H9 (cell line): ENCODE measurements at regions not wholly inside any gene's neighbourhood (a gene's known extent, or its start where the extent isn't known, plus 50 kb on each side); places are given as distances from the start of the nearest gene placed in this dataset.

Experiments
- DNase-seq: peaks from one replicate; pipeline ENCODE4 v3.0.0-alpha.2; 2017
- H2AFZ ChIP-seq: one replicate; pipeline ENCODE4 v1.6.1; 2013; ENCODE audit warnings: mild to moderate bottlenecking, low read length, control low read depth, moderate library complexity
- H2AK5ac ChIP-seq: 2 replicates; pipeline ENCODE4 v1.6.1; 2013; ENCODE audit warnings: low read length, control low read depth, mixed read lengths; ENCODE audit not compliant: insufficient read length
- H2BK120ac ChIP-seq: one replicate; pipeline ENCODE4 v1.6.1; 2013; ENCODE audit warnings: low read depth, mild to moderate bottlenecking, low read length, control low read depth, inconsistent platforms; ENCODE audit not compliant: poor library complexity, severe bottlenecking
- H2BK12ac ChIP-seq: 2 replicates; pipeline ENCODE4 v1.6.1; 2013; ENCODE audit warnings: low read length, control low read depth, mixed read lengths, low read depth; ENCODE audit not compliant: insufficient read length
- H2BK15ac ChIP-seq: 2 replicates; pipeline ENCODE4 v1.6.1; 2013; ENCODE audit warnings: low read depth, low read length, control low read depth
- H2BK20ac ChIP-seq: one replicate; pipeline ENCODE4 v1.6.1; 2013; ENCODE audit warnings: low read depth, mild to moderate bottlenecking, low read length, control low read depth, inconsistent platforms; ENCODE audit not compliant: poor library complexity, severe bottlenecking
- H2BK5ac ChIP-seq: 2 replicates; pipeline ENCODE4 v1.6.1; 2013; ENCODE audit warnings: low read length, control low read depth, mixed read lengths; ENCODE audit not compliant: insufficient read length
- H3K14ac ChIP-seq: 2 replicates; pipeline ENCODE4 v1.6.1; 2013; ENCODE audit warnings: low read length, control low read depth; ENCODE audit not compliant: insufficient read depth
- H3K18ac ChIP-seq: 2 replicates; pipeline ENCODE4 v1.6.1; 2013; ENCODE audit warnings: low read depth, mild to moderate bottlenecking, mixed read lengths, low read length, control low read depth; ENCODE audit not compliant: insufficient read length
- H3K23ac ChIP-seq: 2 replicates; pipeline ENCODE4 v1.6.1; 2013; ENCODE audit warnings: low read length, control low read depth, mixed read lengths, low read depth; ENCODE audit not compliant: insufficient read length
- H3K23me2 ChIP-seq: 2 replicates; pipeline ENCODE4 v1.6.1; 2013; ENCODE audit warnings: low read depth, mild to moderate bottlenecking, mixed read lengths, low read length, control low read depth; ENCODE audit not compliant: insufficient read length, poor library complexity, severe bottlenecking
- H3K27ac ChIP-seq: 2 replicates; pipeline ENCODE4 v1.5.1; 2013; ENCODE audit warnings: low read length, control low read depth, mixed read lengths, low read depth; ENCODE audit not compliant: insufficient read length
- H3K27me3 ChIP-seq: 2 replicates; pipeline ENCODE4 v1.6.1; 2013; ENCODE audit warnings: low read length, control low read depth, inconsistent platforms; ENCODE audit not compliant: insufficient read depth
- H3K4ac ChIP-seq: 2 replicates; pipeline ENCODE4 v1.6.1; 2013; ENCODE audit warnings: low read depth, mild to moderate bottlenecking, control low read depth, inconsistent platforms, low read length, moderate library complexity
- H3K4me1 ChIP-seq: 2 replicates; pipeline ENCODE4 v1.6.1; 2013; ENCODE audit warnings: low read length, control low read depth, inconsistent platforms; ENCODE audit not compliant: insufficient read depth
- H3K4me2 ChIP-seq: 2 replicates; pipeline ENCODE4 v1.6.1; 2013; ENCODE audit warnings: low read length, control low read depth, mixed read lengths; ENCODE audit not compliant: insufficient read length, insufficient read depth
- H3K56ac ChIP-seq: 2 replicates; pipeline ENCODE4 v1.6.1; 2013; ENCODE audit warnings: low read depth, mild to moderate bottlenecking, mixed read lengths, low read length, control low read depth; ENCODE audit not compliant: insufficient read length
- H3K79me1 ChIP-seq: 2 replicates; pipeline ENCODE4 v1.6.1; 2013; ENCODE audit warnings: low read depth, mild to moderate bottlenecking, moderate library complexity, low read length, control low read depth, inconsistent platforms; ENCODE audit not compliant: insufficient read depth, poor library complexity, severe bottlenecking
- H3K79me2 ChIP-seq: 2 replicates; pipeline ENCODE4 v1.6.1; 2013; ENCODE audit warnings: low read length, control low read depth, inconsistent platforms; ENCODE audit not compliant: insufficient read depth
- H3K9ac ChIP-seq: 2 replicates; pipeline ENCODE4 v1.6.1; 2013; ENCODE audit warnings: low read length, control low read depth, mixed read lengths; ENCODE audit not compliant: insufficient read length; ENCODE audit errors: extremely low read depth
- H3K9me3 ChIP-seq: one replicate; pipeline ENCODE4 v1.6.1; 2013; ENCODE audit warnings: low read depth, low read length, inconsistent platforms; ENCODE audit not compliant: control insufficient read depth
- H3T11ph ChIP-seq: one replicate; pipeline ENCODE4 v1.6.1; 2013; ENCODE audit warnings: mild to moderate bottlenecking, low read length, control low read depth, inconsistent platforms
- H4K20me1 ChIP-seq: one replicate; pipeline ENCODE4 v1.6.1; 2013; ENCODE audit not compliant: control insufficient read depth, insufficient read length, insufficient read depth
- H4K5ac ChIP-seq: 2 replicates; pipeline ENCODE4 v1.6.1; 2013; ENCODE audit warnings: low read depth, mild to moderate bottlenecking, mixed read lengths, low read length, control low read depth; ENCODE audit not compliant: insufficient read length
- H4K8ac ChIP-seq: replicated peaks from 2 replicates; pipeline ENCODE4 v1.6.1; 2013; ENCODE audit warnings: low read length, control low read depth, mixed read lengths, low read depth; ENCODE audit not compliant: insufficient read length
- H4K91ac ChIP-seq: 2 replicates; pipeline ENCODE4 v1.6.1; 2013; ENCODE audit warnings: low read depth, mild to moderate bottlenecking, moderate library complexity, mixed read lengths, low read length, control low read depth; ENCODE audit not compliant: insufficient read length
- H3K27ac Mint-ChIP-seq, 3 experiments: 2 replicates in 2 of 3; 3 replicates in 1 of 3; pipeline ENCODE4 v1.8.0; 2020 to 2021; ENCODE audit warnings: mixed read lengths in 3 of 3, mild to moderate bottlenecking in 1 of 3, moderate library complexity in 1 of 3
- H3K27me3 Mint-ChIP-seq: 2 replicates; pipeline ENCODE4 v1.8.0; 2021; ENCODE audit warnings: low read depth, mild to moderate bottlenecking, moderate library complexity, mixed read lengths
- H3K36me3 Mint-ChIP-seq, 3 experiments: 2 replicates in 2 of 3; 3 replicates in 1 of 3; pipeline ENCODE4 v1.8.0; 2020 to 2021; ENCODE audit warnings: low read depth in 3 of 3, mixed read lengths in 3 of 3; ENCODE audit not compliant: insufficient read depth in 1 of 3
- H3K4me1 Mint-ChIP-seq, 2 experiments: 2 replicates each; pipeline ENCODE4 v1.8.0; 2020; ENCODE audit warnings: mixed read lengths in 2 of 2
- H3K4me3 Mint-ChIP-seq, 2 experiments: 2 replicates in 1 of 2; 3 replicates in 1 of 2; pipeline ENCODE4 v1.8.0; 2020 to 2021; ENCODE audit warnings: mild to moderate bottlenecking in 2 of 2, mixed read lengths in 2 of 2, moderate library complexity in 1 of 2
- H3K9me3 Mint-ChIP-seq, 2 experiments: 2 replicates in 1 of 2; 3 replicates in 1 of 2; pipeline ENCODE4 v1.8.0; 2020; ENCODE audit warnings: mild to moderate bottlenecking in 2 of 2, mixed read lengths in 2 of 2, moderate library complexity in 1 of 2
- WGBS: extraction: QIAGEN DNeasy Blood & Tissue Kit; methylation state at CpG from one replicate; pipeline ENCODE4 v1.1.7; 2013; ENCODE audit warnings: missing lambda C conversion rate, low lambda C conversion rate, mixed read lengths; ENCODE audit not compliant: insufficient read length; ENCODE audit errors: extremely low coverage; 5-methylcytosine and 5-hydroxymethylcytosine counted together
- TF ChIP-seq, protein P1 (sequence below): fragments of 200-600 bp; sonication (generic); conservative IDR thresholded peaks from 3 replicates; pipeline ENCODE4 v1.8.0; 2021; ENCODE audit warnings: antibody characterized with exemption, mild to moderate bottlenecking

DNA sequence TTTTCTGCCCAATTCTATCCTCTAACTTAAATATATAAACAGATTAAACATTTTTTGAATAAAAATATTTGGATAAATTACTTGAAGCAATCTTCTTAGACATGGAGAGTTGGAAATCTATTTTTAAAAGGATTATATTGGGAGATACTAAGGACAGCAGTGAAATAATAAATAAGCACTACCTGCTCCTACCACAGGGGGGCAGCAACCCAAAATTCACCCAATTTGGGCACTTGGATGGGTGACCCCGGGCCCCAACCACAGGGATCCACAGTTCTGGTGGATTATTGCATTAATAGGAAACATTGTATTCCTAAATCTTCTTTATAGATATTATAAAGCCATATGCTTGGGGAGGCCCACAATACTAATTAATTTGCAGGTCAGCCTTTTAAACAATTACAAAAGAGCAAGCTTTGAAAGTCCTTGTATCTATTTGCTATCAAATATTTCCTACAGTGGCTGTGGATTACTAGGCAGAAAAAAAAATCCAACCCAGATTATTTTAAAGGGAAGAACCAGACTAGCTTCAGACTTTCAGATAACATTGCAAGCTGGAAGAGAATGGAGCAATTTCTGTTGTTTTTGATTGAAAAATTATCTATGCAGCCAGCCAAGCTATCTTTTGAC, 66.4 kb upstream of the PDE10A start:
- H3K4me3 Mint-ChIP-seq = no peak overlapping the region
- Histone ChIP-seq H3K27ac (no peak overlapping the region), H3K23me2 (no peaks in the 10 kb centered on the region), H3K79me1 (no peaks in the 10 kb centered on the region), H2BK15ac (no peak overlapping the region), H3K9me3 (no peaks in the 10 kb centered on the region), H2BK20ac (no peak overlapping the region), H2BK120ac (no peak overlapping the region), H4K20me1 (no peaks in the 10 kb centered on the region), H3K18ac (no peak overlapping the region), H3K4me2 (no peak overlapping the region), H3T11ph (no peak overlapping the region), H4K91ac (no peak overlapping the region), H3K23ac (no peak overlapping the region), H4K8ac (no peak overlapping the region), H4K5ac (no peak overlapping the region), H3K4me1 (no peaks in the 10 kb centered on the region), H3K79me2 (no peaks in the 10 kb centered on the region), H3K4ac (no peak overlapping the region), H3K9ac (no peak overlapping the region), H3K14ac (no peak overlapping the region), H3K27me3 (no peaks in the 10 kb centered on the region), H3K56ac (no peak overlapping the region), H2BK12ac (no peak overlapping the region), H2AFZ (no peak overlapping the region), H2BK5ac (no peak overlapping the region), H2AK5ac (no peak overlapping the region)
- DNase-seq = no peak
- no peak overlapping the region for H3K27ac Mint-ChIP-seq
- H3K4me1 Mint-ChIP-seq = peaks cover 2 to 8% of the 10 kb centered on the region in 2 experiments; a peak in 2 of 4 replicates
- TF ChIP-seq, protein P1, sequence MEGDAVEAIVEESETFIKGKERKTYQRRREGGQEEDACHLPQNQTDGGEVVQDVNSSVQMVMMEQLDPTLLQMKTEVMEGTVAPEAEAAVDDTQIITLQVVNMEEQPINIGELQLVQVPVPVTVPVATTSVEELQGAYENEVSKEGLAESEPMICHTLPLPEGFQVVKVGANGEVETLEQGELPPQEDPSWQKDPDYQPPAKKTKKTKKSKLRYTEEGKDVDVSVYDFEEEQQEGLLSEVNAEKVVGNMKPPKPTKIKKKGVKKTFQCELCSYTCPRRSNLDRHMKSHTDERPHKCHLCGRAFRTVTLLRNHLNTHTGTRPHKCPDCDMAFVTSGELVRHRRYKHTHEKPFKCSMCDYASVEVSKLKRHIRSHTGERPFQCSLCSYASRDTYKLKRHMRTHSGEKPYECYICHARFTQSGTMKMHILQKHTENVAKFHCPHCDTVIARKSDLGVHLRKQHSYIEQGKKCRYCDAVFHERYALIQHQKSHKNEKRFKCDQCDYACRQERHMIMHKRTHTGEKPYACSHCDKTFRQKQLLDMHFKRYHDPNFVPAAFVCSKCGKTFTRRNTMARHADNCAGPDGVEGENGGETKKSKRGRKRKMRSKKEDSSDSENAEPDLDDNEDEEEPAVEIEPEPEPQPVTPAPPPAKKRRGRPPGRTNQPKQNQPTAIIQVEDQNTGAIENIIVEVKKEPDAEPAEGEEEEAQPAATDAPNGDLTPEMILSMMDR = peak; percentile 88
- H3K27me3 Mint-ChIP-seq = no peaks in the 10 kb centered on the region; the same call in 1 of the 2 replicates
- WGBS = no CpG with 5 or more reads among the region's 1 CpG
- no peaks in the 10 kb centered on the region for H3K36me3 Mint-ChIP-seq
- H3K9me3 Mint-ChIP-seq = no peaks in the 10 kb centered on the region; a peak in 1 of 5 replicates
